LNCaP clone FGC (cell line): ENCODE measurements at regions not wholly inside any gene's neighbourhood (a gene's known extent, or its start where the extent isn't known, plus 50 kb on each side); places are given as distances from the start of the nearest gene placed in this dataset.

Experiments used
- DNase-seq: peaks from one replicate; pipeline ENCODE4 v3.0.0-alpha.2; 2011; ENCODE audit warnings: low read depth
- H3K4me3 ChIP-seq: 2 replicates; pipeline ENCODE4 v1.5.1; 2011; ENCODE audit warnings: mild to moderate bottlenecking, low read depth, low read length, control low read depth
- TF ChIP-seq, protein P1 (sequence below): IDR thresholded peaks from 2 replicates; pipeline ENCODE4 v1.5.1; 2012; ENCODE audit warnings: mild to moderate bottlenecking; ENCODE audit not compliant: control insufficient read depth, insufficient read depth; ENCODE audit errors: extremely low read depth

DNA sequence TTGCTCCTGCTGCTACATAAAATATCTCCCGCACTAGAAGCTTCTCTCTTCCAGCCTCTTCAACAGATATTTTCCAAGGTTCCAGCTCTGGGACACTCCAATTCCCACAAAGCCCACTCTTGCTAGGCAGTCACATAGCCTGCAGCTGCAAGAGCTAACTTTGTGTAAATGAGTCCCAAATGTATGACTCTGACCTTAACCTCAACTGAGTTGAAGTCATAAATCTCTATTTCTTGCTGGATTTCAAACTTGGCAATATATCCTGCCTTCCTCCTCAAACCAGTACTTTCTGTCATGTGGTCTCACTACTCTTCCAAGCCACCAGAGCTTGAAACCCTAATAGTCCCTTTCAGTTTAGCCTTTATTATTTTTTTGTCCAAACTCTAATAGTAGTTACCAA is 315.4 kb upstream of the GRIA3 start:
- no peak overlapping the region for H3K4me3 ChIP-seq
- TF ChIP-seq, protein P1, sequence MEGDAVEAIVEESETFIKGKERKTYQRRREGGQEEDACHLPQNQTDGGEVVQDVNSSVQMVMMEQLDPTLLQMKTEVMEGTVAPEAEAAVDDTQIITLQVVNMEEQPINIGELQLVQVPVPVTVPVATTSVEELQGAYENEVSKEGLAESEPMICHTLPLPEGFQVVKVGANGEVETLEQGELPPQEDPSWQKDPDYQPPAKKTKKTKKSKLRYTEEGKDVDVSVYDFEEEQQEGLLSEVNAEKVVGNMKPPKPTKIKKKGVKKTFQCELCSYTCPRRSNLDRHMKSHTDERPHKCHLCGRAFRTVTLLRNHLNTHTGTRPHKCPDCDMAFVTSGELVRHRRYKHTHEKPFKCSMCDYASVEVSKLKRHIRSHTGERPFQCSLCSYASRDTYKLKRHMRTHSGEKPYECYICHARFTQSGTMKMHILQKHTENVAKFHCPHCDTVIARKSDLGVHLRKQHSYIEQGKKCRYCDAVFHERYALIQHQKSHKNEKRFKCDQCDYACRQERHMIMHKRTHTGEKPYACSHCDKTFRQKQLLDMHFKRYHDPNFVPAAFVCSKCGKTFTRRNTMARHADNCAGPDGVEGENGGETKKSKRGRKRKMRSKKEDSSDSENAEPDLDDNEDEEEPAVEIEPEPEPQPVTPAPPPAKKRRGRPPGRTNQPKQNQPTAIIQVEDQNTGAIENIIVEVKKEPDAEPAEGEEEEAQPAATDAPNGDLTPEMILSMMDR: no peak
- no peak for DNase-seq

DNA sequence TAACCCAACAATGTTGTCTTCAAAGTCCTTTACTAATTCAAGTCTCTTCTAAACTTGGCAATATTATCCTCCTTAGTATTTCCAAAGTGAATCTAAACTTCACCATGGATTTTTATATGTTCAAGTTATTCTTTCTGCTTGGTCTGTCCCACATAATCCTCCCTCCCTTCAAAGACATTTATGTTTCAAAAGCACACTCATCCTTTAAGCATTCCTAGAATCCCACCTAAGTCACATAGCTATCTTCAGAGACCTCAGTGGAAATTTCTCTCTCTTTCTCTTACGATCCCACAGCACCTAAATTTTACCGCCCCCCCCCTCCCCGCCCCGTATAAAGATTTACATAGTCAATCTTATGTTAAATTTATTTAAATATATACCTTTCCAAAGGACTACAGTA is 314.9 kb upstream of the GRIA3 start:
- TF ChIP-seq, protein P1: no peak
- no peak overlapping the region for H3K4me3 ChIP-seq
- DNase-seq: no peak

DNA sequence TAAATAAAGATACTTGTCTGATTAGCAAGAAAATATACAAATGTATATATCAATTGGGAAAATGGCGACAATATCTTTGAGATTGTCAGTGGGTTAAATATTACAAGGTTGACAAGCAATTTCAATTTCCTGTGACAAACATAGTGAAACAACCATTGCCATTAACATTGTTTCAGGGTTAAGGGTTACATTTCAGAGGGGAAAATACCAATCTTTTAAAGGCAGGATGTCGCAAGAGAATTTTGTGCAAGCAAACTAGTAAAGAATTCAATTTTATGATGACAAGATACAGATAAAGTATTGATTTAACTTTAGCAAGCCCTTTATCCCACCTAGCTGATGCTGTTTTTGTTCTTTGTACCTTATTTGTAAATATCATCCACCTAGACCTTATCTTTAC is 305.8 kb upstream of the GRIA3 start:
- TF ChIP-seq, protein P1: no peak

DNA sequence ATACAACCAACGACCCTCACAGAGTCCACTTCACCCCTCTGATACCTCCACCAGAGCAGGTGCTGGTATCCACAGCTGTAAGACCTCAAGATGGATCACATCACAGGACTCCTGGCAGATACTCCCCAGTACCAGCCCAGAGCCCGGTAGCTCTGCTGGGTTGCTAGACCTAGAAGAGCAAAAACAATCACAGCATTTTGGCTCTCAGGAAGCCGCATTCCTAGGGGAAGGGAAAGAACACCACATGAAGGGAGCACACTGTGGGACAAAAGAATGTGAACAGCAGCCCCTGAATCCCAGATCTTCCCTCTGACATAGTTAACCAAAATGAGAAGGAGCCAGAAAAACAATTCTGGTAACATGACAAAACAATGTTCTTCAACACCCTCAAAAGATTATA is 303.1 kb upstream of the GRIA3 start:
- no peak overlapping the region for H3K4me3 ChIP-seq
- TF ChIP-seq, protein P1: no peak
- DNase-seq: no peak

More for the DNA sequence above, 305.8 kb upstream of the GRIA3 start:
- H3K4me3 ChIP-seq: no peak overlapping the region
- no peak for DNase-seq

DNA sequence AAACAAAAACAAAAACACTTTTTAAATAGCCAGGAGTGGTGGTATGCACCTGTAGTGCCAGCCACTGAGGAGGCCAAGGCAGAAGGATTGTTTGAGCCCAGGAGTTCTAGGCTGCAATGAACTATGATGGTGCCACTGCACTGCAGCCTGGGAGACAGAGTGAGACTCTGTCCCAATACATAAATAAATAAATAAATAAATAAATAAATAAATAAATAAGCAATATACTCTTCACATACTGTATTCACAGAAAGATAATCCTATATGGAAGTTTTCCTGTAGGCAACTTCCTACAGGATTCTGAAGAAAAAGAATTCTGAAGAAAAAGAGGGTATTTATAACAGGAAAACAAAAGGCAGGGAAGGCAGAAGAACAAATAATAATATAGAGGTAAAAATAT is 293.3 kb upstream of the GRIA3 start:
- no peak for DNase-seq
- TF ChIP-seq, protein P1: no peak
- H3K4me3 ChIP-seq: no peak overlapping the region

DNA sequence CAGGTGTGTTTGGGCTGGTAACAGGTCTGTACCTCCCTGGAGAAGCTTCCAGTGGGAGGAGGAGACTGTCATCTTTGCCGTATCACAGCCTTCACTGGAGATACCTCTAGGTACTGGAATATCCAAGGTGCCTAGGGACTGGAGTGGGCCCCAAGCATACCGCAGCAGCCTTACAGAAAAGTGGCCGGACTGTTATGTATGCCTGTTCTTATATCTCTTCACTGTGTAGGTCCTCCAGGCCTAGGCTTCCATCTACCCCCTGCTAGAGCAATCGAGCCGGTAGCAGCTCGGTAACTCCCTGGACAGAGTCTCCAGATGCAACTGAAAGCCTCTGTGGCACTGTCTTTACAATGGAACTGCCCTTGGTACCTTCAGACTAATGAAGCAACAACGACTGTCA is 277.4 kb upstream of the GRIA3 start:
- H3K4me3 ChIP-seq: no peak overlapping the region
- no peak for DNase-seq
- TF ChIP-seq, protein P1: no peak

DNA sequence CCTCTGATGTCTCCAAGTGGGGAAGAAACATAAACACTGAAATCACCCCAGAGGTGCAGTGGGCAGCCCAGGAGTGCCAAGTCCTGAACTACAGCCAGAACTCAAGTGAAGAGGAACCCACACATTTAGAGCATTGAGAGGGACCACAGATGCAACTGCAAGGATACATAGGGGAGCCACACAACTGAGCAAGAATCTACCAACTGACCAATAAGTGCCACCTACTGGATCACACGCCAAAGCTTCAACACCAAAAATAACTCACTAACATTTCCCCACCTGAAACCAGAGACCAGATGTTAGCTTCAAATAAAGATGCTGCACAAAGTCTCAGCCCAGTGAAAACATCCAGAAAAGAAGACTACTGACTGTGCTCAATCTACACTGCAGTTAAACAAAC is 276.7 kb upstream of the GRIA3 start:
- no peak overlapping the region for H3K4me3 ChIP-seq
- TF ChIP-seq, protein P1: no peak
- no peak for DNase-seq
